ENCODE measurements at regions not wholly inside any gene's neighbourhood (a gene's known extent, or its start where the extent isn't known, plus 50 kb on each side); places are given as distances from the start of the nearest gene placed in this dataset.
"Not testable (repeated sequence)": the region's sequence is repeated elsewhere in the genome, so short reads cannot be mapped to it uniquely, and the experiment has no call there.

DNA sequence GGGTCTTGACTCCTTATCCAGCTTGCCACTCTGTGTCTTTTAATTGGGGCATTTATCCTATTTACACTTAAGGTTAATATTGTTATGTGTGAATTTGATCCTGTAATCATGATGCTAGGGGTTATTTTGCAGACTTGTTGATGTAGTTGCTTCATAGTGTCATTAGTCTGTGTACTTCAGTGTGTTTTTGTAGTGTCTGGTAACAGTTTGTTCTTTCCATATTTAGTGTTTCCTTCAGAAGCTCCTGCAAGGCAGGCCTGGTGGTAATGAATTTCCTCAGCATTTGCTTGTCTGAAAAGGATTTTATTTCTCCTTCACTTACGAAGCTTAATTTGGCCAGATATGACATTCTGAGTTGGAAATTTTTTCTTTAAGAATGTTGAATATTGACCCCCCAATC is 276.0 kb upstream of the USP25 start:
- TF ChIP-seq EZH2 (IDR thresholded peaks at IDR 0.05; ENCODE audit: insufficient read depth, poor library complexity, severe bottlenecking); EZH2phosphoT487 (IDR thresholded peaks at IDR 0.05; ENCODE audit: insufficient read depth, low read depth): not testable (repeated sequence)
